Testis (tissue), 2 donors: ENCODE measurements at regions not wholly inside any gene's neighbourhood (a gene's known extent, or its start where the extent isn't known, plus 50 kb on each side); places are given as distances from the start of the nearest gene placed in this dataset.

ENCODE experiments used
- CTCF ChIP-seq, 3 experiments: fragments of 450-650 bp in 2 of 3; fragments of 200-600 bp in 1 of 3; sonication (generic) in 1 of 3; IDR thresholded peaks; one replicate each; pipeline ENCODE4 v1.5.1; 2016 to 2019; ENCODE audit warnings: antibody characterized with exemption in 3 of 3, mild to moderate bottlenecking in 2 of 3, moderate library complexity in 1 of 3
- POLR2A ChIP-seq: fragments of 450-650 bp; IDR thresholded peaks from one replicate; pipeline ENCODE4 v1.6.1; 2017; ENCODE audit warnings: antibody characterized with exemption, mild to moderate bottlenecking, moderate library complexity

- TF ChIP-seq CTCF (IDR thresholded peaks at IDR 0.05) (no peak), POLR2A (no peak)
Measured at GRCh38 chr1:233738396-233738795, 124.5 kb downstream of the KCNK1 start.
